ENCODE measurements at regions not wholly inside any gene's neighbourhood (a gene's known extent, or its start where the extent isn't known, plus 50 kb on each side); places are given as distances from the start of the nearest gene placed in this dataset.
"Not testable (repeated sequence)": the region's sequence is repeated elsewhere in the genome, so short reads cannot be mapped to it uniquely, and the experiment has no call there.

DNA sequence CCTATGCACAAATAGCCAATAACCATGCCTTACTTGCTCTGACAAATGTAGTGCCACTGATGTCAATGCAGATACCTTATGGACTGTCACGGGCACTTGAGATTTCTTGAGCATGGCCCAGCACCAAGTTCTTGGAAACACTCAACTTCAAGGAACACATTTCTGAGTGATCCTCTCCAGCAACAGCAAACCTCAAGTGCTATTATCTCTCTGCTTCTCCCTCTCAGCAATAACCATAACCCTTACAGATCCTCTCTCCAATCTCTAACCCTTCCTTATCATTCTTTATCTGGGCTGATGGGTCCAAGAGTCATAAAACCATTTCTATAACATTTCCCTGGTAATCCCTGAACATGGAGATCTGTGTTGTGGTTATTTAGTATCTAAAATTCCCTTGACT is 266.9 kb upstream of the STXBP5 start:
- DNase-seq (ENCODE audit: low read depth, low spot score): no peak

DNA sequence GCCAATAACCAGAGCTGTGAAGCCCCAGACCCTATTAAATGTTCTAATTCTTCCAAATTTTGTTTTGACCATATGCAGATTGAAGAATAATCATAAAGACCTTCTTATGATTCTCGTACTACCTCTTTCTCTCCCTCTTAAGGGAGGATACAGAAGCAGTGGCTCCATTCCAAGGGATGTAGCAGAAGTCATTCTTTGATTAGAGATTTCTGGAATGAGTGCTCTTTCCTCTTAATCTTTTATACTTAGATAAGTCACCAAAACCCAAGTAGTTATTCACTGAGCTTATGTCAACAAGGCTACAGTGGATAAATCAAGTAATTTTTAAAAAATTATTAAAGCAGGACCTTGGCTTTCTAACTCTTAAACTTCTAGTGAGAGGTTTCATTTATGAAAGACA is 266.0 kb upstream of the STXBP5 start:
- DNase-seq (ENCODE audit: low read depth, low spot score): no peak

DNA sequence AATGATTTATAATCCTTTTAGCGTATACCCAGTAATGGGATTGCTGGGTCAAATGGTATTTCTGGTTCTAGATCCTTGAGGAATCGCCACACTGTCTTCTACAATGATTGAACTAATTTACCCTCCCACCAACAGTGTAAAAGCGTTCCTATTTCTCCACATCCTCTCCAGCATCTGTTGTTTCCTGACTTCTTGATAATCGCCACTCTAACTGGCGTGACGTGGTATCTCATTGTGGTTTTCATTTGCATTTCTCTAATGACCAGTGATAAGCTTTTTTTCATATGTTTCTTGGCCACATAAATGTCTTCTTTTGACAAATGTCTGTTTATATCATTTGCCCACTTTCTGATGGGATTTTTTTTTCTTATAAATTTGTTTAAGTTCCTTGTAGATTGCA is 264.8 kb upstream of the STXBP5 start:
- not testable (repeated sequence) for DNase-seq (ENCODE audit: low read depth, low spot score)

DNA sequence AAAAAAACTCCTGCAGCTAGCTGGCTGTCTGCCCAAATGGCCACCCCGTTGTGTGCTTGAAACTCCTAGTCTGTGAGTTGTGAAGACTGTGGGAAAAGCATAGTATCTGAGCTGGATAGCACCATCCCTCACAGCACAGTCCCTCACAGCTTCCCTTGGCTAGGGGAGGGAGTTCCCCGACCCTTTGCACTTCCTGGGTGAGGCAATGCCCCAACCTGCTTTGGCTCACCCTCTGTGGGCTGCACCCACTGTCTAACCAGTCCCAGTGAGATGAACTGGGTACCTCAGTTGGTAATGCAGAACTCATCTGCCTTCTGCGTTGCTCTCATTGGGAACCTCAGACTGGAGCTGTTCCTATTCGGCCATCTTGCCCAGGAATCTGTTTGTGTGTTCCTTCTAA is 260.6 kb upstream of the STXBP5 start:
- no peak for DNase-seq (ENCODE audit: low read depth, low spot score)

DNA sequence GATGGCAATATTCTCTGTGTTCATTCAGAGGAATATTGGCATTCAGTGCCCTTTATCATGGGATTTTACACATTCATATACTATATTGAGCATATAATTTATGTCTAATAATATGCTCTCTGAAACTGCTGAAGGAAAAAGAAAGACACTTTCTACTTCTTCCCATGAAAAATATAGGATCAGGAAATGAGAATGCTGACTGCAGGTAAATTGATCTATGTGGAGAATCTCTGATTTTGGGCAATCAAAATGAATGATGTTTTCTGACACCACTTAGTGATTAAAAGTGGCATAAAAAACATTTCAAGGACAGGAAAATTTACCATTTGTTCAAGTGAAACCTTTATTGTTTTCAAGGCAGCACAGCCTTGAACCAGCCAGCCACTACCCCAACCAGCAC is 260.1 kb upstream of the STXBP5 start:
- no peak for DNase-seq (ENCODE audit: low read depth, low spot score)

DNA sequence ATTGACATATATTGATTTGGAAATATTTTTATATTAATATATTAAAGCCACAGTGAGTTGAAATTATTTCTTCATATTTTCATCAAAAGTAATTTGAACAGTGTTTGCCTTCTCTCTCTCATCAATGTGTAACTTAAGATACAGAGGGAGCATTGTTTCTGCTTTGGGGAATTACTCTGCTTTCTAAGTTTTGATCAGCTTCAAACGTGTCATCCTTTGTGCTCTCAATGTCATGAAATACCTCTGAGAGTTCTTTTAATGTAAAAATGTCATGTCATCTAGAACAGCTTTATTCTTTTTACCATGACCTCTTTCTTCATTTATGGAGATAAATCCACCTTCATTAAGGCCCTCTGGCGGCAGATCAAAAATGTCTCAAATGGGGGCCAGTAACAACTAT is 259.4 kb upstream of the STXBP5 start:
- no peak for DNase-seq (ENCODE audit: low read depth, low spot score)

DNA sequence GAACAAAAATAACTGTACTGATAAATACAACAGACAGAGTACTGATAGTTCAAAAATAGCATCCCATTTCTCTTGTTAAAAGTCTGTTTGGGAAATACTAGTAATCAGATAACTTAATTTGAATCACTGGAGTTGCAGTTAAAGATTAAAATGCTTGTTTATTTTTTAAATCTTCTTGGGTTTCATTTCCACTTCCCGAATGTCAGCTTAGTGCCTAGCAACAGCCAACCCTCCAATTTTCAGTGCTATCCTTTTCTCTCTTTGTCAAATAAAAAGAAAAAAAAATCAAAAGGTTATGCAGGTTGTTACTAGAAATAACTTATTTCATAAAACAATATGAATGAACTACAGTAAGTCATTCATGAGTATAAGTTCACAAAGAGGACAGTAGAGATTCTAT is 257.7 kb upstream of the STXBP5 start:
- DNase-seq (ENCODE audit: low read depth, low spot score): no peak

DNA sequence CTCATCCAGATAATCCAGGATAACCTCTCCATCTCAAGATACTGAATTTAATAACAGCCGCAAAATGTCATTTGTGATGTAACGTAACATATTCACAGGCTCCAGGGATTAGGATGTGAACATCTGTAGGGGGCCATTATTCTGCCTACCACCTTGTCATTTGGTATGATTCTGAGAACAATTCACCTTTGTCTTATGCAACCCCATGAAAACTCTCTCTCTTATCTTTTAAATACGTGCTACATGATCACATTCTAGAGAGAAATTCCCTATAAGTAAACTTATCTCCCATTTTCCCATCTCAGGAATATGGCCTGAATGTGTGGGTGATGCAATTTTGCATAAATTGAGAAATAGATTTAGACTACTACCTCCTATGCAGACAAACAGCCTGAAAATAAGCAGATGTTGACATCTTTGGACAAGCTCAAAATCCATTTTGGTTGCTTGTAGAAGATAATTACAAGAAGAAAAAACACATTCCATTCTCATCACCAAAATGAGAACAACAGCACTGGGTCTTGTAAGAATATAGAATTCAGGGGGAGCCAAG is 255.4 kb upstream of the STXBP5 start:
- DNase-seq (ENCODE audit: low read depth, low spot score): no peak

DNA sequence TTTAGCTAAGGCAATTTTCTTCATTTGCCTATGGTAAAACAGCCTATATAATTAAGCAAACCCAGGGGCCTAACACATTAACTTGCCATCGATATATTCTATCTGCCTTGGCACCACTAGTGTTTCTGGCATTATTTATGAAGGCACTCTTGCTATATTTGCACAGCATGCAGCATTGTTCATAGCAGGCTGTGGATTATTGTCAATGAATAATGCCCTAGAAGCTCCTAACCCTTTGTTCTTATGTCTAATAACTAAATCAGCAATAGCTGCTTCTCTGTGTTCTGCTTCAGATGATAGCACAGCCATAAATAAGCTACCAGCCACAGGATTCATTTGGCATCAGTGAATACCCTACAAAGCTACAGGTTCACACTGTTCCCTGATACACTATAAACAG is 254.8 kb upstream of the STXBP5 start:
- no peak for DNase-seq (ENCODE audit: low read depth, low spot score)

DNA sequence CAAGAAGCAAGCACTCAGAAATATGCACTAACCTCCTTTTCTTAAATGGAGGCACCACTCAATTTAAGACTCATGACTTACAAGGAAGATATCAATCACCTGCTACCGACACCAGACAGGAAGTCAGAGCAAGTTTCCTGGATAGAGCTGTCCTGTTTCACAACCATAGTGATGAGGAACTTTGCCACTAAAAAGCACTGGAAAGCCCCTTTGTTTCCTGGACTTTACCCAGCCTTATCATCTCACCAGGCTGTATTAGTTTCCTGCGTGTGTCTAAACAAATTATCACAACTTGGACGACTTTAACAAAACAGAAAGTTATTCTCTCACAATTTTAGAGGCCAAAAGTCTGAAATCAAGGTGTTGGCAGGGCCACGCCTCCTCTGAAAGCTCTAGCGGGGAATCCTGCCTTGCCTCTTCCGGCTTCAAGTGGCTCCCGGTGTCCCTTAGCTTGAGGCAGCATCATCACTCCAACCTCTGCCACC is 253.8 kb upstream of the STXBP5 start:
- no peak for DNase-seq (ENCODE audit: low read depth, low spot score)

DNA sequence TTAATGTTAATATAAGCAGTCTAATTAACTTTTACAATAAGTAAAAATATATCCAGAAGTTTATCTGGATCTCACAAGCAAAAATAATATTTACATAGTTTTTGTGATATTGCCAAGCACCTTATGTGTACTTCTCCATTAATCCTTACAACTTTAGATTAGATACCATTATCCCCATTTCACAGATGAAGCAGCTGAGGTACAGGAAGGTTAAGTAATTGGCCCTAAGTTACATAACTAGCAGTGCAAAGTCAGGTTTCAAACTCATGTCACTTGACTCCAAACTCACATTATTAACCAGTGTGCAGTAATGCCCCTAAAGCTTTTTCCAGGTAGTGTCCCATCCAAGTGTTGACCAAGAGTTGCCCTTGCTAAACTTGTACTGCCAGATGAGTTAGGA is 248.6 kb upstream of the STXBP5 start:
- DNase-seq (ENCODE audit: low read depth, low spot score): no peak

DNA sequence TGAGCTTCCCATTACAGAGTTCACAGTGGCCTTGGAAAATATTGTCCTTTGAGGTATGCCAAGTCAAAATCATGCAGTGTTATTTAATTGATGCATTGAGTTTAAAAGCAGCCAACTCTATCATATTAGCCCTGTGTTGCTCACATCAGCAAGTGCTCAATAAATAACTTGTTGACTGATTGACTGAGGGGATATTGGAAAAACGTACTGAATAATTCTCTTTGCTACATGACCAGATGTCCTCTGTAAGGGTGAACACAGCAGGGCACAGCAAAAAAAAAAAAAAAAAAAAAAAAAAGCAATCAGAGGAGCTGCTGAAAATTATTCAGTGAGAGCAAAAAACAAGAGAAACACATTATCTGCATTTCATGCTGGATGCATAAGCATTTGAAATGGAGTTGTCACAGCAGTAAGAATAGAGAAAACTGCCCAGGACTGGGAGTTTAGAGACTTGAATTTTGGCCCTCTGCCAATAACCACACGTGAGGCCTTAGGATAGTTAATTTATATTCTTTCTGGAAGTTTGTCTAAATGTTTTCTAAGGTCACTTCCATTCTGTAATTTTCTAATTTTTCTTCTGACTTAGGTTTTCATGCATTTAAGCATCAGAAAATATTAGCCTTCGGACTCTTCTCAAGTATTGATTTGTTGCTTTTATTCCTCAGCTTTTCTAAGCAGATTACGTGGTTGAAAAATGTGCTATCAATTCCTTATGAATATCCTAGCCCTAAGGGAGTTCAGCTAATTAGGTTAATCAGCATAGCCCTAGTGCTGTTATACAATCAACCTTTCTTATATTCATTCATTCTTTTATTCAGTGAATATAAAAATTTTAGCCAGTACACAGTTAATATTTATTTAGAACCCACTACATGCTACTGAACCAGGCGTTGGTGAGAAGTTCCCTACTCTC is 246.8 kb upstream of the STXBP5 start:
- no peak for DNase-seq (ENCODE audit: low read depth, low spot score)

DNA sequence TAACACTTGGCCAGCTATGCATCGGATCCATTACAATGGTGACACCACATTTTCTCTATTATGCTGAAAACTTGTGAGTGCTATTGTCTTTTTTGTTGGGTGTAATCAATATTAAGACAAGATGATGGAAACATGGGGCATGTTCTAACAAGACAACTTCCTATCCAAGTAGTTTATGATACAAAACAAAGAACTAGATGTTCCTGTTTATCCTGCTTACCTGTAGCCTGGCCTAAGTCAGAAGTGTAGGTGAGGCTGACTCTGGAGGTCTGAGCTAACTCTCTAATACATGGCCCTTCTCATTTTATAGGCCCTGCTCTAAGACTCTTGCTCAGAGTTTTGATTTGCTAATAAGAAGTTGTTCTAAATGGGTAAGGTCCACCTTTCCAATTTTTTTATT is 242.4 kb upstream of the STXBP5 start:
- no peak for DNase-seq (ENCODE audit: low read depth, low spot score)

DNA sequence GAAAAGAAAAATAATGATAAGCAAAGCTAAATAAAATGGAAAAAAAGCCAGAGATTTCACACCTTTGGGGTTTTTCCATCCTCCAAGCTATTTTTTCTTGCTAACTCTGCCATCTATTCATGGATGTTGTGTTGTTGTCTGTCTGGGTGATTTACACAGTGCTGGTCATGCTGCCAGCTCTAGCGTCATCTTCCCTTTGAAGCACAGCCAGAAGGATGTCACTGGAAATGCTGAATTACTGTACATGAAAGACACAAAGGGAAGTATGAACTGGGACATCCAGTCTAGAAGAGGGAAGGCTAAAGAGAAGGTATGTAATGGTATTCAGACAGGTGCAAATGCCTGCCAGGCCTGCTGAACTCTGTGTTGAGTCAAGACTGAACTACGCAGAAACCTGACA is 241.9 kb upstream of the STXBP5 start:
- DNase-seq (ENCODE audit: low read depth, low spot score): no peak

DNA sequence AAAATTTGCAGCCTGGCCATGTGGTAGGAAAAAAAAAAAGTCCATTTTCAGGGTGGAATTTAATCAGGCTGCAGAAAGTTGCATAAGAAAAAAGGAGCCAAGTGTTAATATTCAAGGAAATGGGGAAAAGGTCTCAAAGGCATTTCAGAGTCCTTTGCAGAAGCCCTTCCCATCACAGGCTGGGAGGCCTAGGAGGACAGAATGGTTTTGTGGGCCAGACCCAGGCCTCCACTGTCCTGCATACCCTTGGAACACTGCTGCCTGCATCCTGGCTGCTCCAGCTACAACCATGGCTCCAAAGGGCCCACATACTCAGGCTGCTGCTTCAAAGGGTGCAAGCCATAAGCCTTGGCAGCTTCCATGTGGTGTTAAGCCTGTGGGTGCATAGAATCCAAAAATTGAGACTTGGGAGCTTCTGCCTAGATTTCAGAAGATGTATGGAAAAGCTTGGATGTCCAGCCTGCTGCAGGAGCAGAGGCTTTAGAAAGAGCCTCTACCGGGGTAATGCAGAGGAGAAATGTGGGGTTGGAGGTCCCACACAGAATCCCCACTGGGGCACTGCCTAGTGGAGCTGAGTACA is 239.0 kb upstream of the STXBP5 start:
- no peak for DNase-seq (ENCODE audit: low read depth, low spot score)

DNA sequence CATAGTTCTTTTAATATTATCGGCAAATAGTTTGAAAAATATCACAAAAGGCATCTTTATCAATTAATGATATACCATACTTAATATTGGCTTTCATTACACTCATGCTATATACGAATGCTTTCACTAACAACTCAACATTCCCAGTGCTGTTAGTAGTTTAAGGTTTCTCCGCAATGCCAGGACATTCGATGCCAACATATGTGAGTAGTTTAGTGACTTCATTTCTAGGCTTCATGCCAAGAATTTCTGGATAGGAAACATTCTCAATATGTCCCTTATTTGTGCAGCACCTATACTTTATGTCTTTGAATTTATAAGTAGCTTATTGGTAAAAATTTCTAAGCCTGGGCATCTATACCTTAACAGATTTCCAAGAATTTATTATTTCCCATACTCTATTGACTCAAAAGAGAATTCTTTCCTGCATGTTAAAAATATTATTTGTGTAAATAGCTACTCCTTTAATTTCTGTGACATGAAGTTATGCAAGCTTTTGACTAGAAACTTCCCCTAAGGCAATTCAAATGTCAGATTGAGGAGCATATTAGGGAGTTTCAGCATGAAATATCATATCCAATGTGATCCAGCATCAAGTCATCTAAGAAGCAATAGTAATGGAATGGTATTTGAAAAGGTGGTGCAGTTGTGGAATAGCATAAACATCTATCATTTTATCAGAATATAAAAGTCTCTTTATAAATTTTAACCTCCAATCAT is 236.0 kb upstream of the STXBP5 start:
- no peak for DNase-seq (ENCODE audit: low read depth, low spot score)

DNA sequence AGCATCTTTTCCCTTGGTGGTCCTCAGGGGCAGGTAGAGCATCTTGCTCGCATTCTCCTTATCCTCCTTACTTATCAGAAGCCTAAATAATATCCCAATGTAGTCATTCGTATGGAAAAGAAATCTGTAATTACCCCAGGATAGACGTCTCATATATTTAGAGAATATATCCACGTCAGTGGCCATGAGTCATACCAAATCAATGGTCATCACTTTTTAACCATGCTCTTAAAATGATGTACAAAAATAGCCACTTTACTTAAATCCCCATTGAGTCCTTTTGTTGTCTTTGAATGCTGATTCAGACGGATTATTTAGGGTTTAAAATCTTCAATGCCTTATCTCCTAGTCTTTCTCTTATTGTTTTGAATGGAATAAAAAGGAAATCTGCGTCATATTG is 231.7 kb upstream of the STXBP5 start:
- no peak for DNase-seq (ENCODE audit: low read depth, low spot score)

DNA sequence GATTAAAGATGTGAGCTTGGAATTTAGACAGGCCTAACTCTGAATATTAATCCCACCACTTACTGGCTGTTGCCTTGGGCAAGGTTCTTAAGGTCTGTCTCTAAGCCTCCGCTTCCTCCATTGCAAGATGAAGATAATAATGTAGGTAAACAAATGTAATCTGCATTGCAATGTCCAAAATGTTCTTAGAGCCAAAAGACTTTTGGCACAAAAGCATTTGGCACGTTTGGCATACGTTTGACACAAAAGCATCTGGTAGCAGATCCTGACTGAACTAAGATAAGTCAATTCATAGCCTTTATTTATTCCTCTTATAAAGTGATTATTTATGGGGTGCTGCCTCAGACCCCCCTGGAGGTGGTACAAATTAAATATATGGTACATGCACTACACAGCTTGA is 229.9 kb upstream of the STXBP5 start:
- DNase-seq (ENCODE audit: low read depth, low spot score): no peak

DNA sequence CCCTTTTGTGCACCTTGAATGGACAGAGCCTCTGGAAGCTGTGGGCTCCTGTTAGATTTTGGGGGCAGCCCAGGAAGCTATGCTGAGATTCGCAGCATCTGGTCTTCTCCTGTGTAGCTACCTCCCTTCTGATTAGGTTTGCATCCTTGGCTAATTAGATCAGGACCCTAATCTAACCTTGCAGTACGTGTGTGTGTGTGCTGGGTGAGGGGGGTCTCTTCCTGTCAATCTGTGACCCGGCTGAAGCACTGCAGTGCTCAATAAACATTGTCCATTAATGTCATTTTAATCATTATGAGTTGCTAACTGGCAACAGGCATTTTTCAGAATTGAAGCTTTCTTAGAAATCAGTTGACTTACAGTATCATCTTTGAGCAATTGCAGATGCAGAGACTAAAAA is 229.1 kb upstream of the STXBP5 start:
- DNase-seq (ENCODE audit: low read depth, low spot score): no peak

DNA sequence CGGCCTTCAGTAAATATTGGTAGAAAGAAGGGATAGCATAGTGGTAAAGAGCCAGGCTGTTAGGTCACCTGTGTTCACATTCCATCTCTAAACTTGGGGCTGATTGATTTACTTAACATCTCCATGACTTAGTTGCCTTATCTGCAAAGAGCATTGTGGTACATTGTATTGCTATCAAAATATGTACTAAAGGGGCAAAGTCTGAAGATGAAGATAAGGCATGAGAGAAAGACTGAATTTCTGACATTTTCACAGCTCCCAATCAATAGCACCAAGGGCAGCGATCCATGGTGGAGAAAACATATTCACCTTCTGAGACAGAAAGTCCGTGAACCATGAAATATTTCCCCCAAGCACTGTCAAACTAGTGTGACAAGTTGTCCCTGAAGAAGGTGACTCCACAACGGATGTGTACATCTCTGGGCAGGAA is 223.3 kb upstream of the STXBP5 start:
- DNase-seq (ENCODE audit: low read depth, low spot score): no peak

DNA sequence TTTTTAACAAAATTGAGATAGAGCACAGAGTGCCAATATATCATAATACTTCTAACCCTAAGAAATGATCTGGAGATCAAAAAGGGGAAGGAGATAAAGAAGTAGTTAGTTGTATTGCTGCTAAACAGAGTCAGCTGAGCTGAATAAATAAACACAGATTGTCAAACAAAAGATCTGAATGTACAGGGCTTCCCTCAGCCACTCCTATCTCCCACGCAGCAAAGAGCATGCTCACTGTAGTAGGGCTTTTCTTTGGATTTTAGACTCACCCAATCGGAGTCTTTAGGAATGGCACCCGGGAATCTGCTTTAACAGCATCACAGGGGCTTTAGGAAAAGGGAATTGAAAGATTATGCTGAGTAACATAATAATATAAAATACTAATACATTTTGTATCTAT is 222.2 kb upstream of the STXBP5 start:
- DNase-seq (ENCODE audit: low read depth, low spot score): no peak

DNA sequence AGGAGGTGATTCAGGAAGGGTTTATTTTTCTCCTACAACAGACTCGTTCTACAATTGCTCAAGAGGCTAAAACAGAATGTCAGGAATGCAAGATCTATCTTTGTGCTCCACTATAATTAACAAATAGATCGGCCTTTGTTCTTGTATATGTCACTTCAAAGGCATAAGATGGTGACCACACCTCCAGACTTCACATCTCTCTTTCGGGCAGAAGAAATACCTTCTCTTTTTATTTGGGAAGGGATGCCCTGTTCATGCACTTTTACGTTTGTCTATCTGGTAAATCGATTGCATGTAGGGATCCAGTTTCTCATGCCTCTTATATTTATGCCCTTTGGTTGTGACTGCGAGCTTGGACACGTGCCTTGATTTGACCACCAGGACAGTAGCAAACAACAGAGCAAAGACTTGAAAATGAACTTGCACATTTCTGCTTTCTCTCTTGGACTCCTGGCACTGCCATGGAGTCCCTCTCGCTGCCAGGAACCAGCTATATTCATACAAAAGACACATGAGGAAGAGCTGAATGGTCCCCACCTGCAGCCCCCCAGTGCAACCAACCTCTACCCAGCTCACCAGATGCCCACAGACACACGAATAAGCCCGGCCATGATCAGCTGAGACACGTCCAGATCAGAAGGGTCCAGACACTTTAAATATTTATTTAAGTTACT is 219.8 kb upstream of the STXBP5 start:
- peak; percentile 4 for DNase-seq (ENCODE audit: low read depth, low spot score)

All from ELF-1 (cell line).